ENCODE measurements at regions not wholly inside any gene's neighbourhood (a gene's known extent, or its start where the extent isn't known, plus 50 kb on each side); places are given as distances from the start of the nearest gene placed in this dataset.

DNA sequence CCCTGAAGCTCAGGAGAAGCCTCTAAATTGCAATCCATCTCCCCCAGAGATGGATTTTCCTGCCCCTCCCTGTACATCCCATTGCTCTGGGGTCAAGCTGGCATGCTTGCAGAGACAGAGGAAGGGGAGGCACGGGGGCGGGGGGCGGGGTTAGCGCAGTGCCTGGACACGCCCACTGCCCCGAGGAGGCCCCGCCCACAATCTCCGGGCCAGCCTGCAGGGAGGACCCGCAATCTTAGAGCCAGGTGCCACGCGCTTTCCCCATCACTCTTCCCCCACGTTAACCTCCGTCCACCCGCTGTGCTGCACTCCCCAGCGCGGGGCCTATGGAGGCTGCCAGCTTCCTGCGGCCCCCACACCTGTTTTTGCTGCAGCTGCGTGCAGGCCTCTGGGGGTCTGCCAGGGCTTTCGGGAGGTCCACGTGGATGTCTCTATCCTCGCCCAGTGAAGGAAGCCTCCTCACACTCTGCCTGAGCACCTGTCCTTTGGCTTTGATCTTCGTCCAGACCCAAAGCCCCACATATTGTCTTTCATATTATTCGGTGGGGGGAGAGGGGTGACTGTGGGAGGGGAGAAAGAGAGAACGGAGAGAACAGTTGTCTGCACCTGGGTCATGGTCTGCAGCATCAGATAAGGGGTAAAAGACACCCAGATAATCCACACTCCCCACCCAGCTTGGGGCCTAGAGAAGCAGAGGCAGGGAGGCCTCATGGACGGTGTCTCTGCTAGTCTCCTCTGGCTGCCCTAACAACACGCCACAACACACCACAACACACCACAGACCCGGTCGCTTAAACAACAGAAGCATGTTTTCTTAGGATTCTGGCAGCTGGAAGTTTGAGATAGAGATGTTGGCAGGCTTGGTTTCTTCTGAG lies 118.0 kb upstream of the MEF2A start:
- Histone ChIP-seq H3K36me3 (no peaks in the 10 kb centered on the region), H3K4me3 (no peak overlapping the region), H3K27ac (no peak overlapping the region), H3K4me1 (peaks cover 0 to 6% of the 10 kb centered on the region in 2 donors), H3K27me3 (no peaks in the 10 kb centered on the region), H3K9me3 (no peaks in the 10 kb centered on the region)
- DNase-seq: peak in 1 of 2 donors; percentile 16
- intact Hi-C loops (cut with DNase I; ENCODE audit: low total_unique reads): no loop called here
- TF ChIP-seq POLR2A (IDR thresholded peaks at IDR 0.05): no peak
- TF ChIP-seq, protein P1, sequence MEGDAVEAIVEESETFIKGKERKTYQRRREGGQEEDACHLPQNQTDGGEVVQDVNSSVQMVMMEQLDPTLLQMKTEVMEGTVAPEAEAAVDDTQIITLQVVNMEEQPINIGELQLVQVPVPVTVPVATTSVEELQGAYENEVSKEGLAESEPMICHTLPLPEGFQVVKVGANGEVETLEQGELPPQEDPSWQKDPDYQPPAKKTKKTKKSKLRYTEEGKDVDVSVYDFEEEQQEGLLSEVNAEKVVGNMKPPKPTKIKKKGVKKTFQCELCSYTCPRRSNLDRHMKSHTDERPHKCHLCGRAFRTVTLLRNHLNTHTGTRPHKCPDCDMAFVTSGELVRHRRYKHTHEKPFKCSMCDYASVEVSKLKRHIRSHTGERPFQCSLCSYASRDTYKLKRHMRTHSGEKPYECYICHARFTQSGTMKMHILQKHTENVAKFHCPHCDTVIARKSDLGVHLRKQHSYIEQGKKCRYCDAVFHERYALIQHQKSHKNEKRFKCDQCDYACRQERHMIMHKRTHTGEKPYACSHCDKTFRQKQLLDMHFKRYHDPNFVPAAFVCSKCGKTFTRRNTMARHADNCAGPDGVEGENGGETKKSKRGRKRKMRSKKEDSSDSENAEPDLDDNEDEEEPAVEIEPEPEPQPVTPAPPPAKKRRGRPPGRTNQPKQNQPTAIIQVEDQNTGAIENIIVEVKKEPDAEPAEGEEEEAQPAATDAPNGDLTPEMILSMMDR (IDR thresholded peaks at IDR 0.05): no peak

DNA sequence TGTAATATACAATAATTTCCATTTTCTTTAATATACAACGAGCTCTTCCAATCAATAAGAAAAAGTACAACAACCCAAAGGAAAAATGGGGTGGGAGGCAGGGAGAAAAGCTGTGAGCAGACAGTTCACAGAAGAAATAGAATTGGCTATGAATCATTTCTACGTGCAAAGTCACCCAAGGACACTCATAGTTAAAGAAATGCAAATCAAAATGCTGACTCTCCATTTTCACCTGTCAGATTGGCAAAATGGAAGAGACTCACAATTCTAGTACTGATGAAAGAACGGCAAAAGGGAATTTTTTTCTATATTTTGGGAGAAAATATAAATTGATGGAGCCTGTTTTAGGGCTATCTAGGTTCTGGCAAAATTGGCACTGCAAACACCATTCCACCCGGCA lies 116.3 kb upstream of the MEF2A start:
- no peaks in the 10 kb centered on the region for H3K36me3 ChIP-seq
- no peak for TF ChIP-seq POLR2A (IDR thresholded peaks at IDR 0.05)
- TF ChIP-seq, protein P1 (IDR thresholded peaks at IDR 0.05): no peak
- no peaks in the 10 kb centered on the region for H3K27me3 ChIP-seq
- intact Hi-C loops (cut with DNase I; ENCODE audit: low total_unique reads): no loop called here
- no peak for DNase-seq
- no peak overlapping the region for H3K27ac ChIP-seq
- H3K4me1 ChIP-seq: peaks cover 2 to 20% of the 10 kb centered on the region in 2 donors
- H3K4me3 ChIP-seq: no peak overlapping the region
- no peaks in the 10 kb centered on the region for H3K9me3 ChIP-seq

DNA sequence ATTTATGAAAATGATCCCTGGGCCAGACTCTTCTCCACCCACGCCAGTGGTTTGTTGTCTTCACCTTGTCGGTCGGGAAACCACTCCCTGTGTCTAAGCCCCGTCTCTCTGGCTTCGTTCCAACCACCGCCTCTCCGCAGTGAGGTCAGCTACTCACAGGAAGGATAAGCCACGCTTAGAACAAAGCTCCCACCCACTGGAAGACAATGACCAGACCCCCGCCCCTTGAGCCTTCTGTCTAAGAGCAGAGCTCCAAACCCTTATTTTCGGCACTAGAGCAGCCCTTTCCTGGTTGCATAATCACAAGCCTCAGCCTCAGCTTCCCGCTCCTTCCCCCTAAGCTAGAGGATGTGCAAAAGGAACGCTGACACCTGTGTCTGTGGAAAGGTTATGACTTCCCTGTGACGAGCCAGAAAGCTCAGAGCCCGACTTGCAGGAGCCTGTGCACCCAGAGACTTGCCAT lies 114.9 kb upstream of the MEF2A start:
- peaks cover 4 to 21% of the 10 kb centered on the region in 2 donors for H3K4me1 ChIP-seq
- H3K27me3 ChIP-seq: no peaks in the 10 kb centered on the region
- H3K27ac ChIP-seq: peak overlapping the region; percentile 58 to 90
- H3K9me3 ChIP-seq: no peaks in the 10 kb centered on the region
- H3K4me3 ChIP-seq: no peak overlapping the region
- DNase-seq: peak; percentile 76 to 88
- H3K36me3 ChIP-seq: no peaks in the 10 kb centered on the region
- TF ChIP-seq POLR2A (IDR thresholded peaks at IDR 0.05): no peak
- TF ChIP-seq, protein P1 (IDR thresholded peaks at IDR 0.05): no peak
- intact Hi-C loops (cut with DNase I; ENCODE audit: low total_unique reads): no loop called here

DNA sequence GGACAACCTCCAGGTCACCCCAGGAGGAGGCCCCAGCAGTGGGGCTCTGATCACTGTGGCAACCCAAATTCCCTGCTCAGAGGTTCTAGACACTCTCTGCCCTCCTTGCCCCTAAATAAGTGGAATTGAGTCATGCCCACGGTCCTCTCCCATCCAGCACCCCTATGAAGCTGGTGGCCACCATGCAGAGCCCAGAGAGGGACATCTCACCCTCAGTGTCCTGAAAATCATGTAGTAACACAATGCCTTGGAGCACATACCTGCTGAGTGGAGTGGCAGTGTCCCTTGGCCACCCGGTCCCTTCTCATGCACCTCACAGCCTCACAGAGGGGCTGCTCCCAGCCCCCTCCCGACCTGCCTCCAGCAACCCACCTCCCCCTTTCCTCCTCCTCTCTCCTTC lies 114.3 kb upstream of the MEF2A start:
- no peak for DNase-seq
- Histone ChIP-seq H3K36me3 (no peaks in the 10 kb centered on the region), H3K27ac (peak overlapping the region; percentile 58 to 90), H3K27me3 (no peaks in the 10 kb centered on the region), H3K4me3 (no peak overlapping the region), H3K9me3 (no peaks in the 10 kb centered on the region), H3K4me1 (peaks cover 4 to 21% of the 10 kb centered on the region in 2 donors)
- TF ChIP-seq, protein P1 (IDR thresholded peaks at IDR 0.05): no peak
- no peak for TF ChIP-seq POLR2A (IDR thresholded peaks at IDR 0.05)
- intact Hi-C loops (cut with DNase I; ENCODE audit: low total_unique reads): no loop called here

DNA sequence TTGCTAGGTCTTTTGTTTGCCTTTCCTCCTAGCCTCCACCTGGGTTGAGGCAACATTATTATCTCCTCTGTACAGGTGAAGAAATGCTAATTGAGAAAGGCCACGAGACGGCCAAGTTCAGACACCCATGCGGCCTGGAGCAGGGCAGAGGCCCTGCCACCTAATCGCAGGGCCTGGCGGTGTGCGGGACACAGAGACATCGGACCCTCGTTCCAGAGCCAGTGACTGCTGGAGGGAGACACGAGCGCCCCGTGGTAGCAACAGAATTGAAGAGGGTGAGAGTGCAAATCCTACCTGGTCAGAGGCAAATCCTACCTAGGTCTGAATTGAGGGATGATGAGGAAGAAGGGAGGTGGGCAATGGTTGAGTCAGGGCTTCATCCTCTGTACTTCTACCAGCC lies 113.8 kb upstream of the MEF2A start:
- intact Hi-C loops (cut with DNase I; ENCODE audit: low total_unique reads): no loop called here
- TF ChIP-seq, protein P1 (IDR thresholded peaks at IDR 0.05): no peak
- TF ChIP-seq POLR2A (IDR thresholded peaks at IDR 0.05): no peak
- Histone ChIP-seq H3K27ac (peak overlapping the region; percentile 58 to 90), H3K36me3 (no peaks in the 10 kb centered on the region), H3K4me1 (peaks cover 4 to 21% of the 10 kb centered on the region in 2 donors), H3K9me3 (no peaks in the 10 kb centered on the region), H3K27me3 (no peaks in the 10 kb centered on the region), H3K4me3 (no peak overlapping the region)
- DNase-seq: no peak

Data from uterus (tissue), 3 donors.